Heart right ventricle (tissue), 16 donors: ENCODE measurements at regions not wholly inside any gene's neighbourhood (a gene's known extent, or its start where the extent isn't known, plus 50 kb on each side); places are given as distances from the start of the nearest gene placed in this dataset.

ENCODE experiments used
- ATAC-seq, 8 donors: fragments of 200-7000 bp; cut with Tn5 transposase; one replicate each; pipeline ENCODE4 v1.9.1; 2020; ENCODE audit warnings: mild to moderate bottlenecking in 8 of 8, moderate library complexity in 8 of 8, moderate number of reproducible peaks in 1 of 8
- DNase-seq, 2 donors: peaks; one replicate each; pipeline ENCODE4 v3.0.0-alpha.2; 2020
- H3K27ac ChIP-seq, 10 donors: fragments of 200-600 bp; sonication (generic) in 2 of 10; one replicate each; pipeline versions ENCODE4 v1.5.0 to v1.8.0; 2020 to 2022; ENCODE audit warnings: mild to moderate bottlenecking in 3 of 10
- H3K27me3 ChIP-seq, 7 donors: fragments of 200-600 bp; one replicate each; pipeline ENCODE4 v1.8.0; 2021 to 2022; ENCODE audit warnings: mild to moderate bottlenecking in 2 of 7
- H3K36me3 ChIP-seq, 9 donors: fragments of 200-600 bp; sonication (generic) in 1 of 9; one replicate each; pipeline versions ENCODE4 v1.5.0 to v1.8.0; 2020 to 2022; ENCODE audit warnings: mild to moderate bottlenecking in 2 of 9
- H3K4me1 ChIP-seq, 9 donors: fragments of 200-600 bp; sonication (generic) in 1 of 9; one replicate each; pipeline versions ENCODE4 v1.5.0 to v1.8.0; 2020 to 2022; ENCODE audit warnings: mild to moderate bottlenecking in 4 of 9
- H3K4me3 ChIP-seq, 10 donors: fragments of 200-600 bp; sonication (generic) in 2 of 10; one replicate each; pipeline versions ENCODE4 v1.5.0 to v1.8.0; 2020 to 2022; ENCODE audit warnings: mild to moderate bottlenecking in 7 of 10, moderate library complexity in 2 of 10
- H3K9me3 ChIP-seq, 11 donors: fragments of 200-600 bp in 10 of 11; sonication (generic) in 2 of 11; one replicate each; pipeline versions ENCODE4 v1.5.0 to v1.8.0; 2013 to 2022; ENCODE audit warnings: mild to moderate bottlenecking in 2 of 11, control low read depth in 1 of 11, moderate library complexity in 1 of 11
- CTCF ChIP-seq, 9 donors: fragments of 200-600 bp; sonication (generic) in 2 of 9; IDR thresholded peaks; one replicate each; pipeline versions ENCODE4 v1.5.0 to v1.8.0; 2021 to 2022; ENCODE audit warnings: antibody characterized with exemption in 9 of 9, mild to moderate bottlenecking in 5 of 9, moderate library complexity in 1 of 9
- WGBS, 2 donors: extraction: QIAGEN DNeasy Blood & Tissue Kit; methylation state at CpG; one replicate each; pipeline ENCODE4 v1.1.7; 2013; ENCODE audit warnings: inconsistent platforms in 1 of 2; 5-methylcytosine and 5-hydroxymethylcytosine counted together
- intact Hi-C, 10 donors: fragments of 100-400 bp; cut with DNase I; formaldehyde crosslinking; loops; one replicate each; pipeline versions ENCODE4 v1.11.1 to v1.14.2; 2022
- donor health status: Arrhythmogenic right ventricular cardiomyopathy.
- donor health status: ischemic (EF 13 %, LVEDD 7.1; RV severe dilation, severe dysfunction).
- donor health status: healthy with polysubstance abuse.
- donor health status: DM: no; HTN: yes; CAD: no.
- donor health status: DM: no; HTN: no; CAD: no.
- donor health status: ischemic (EF 25% LVEDD 6.9; RV normal size, moderate dysfunction).
- donor health status: ischemic (EF 25% LVEDD 5.7; RV mildly dilated, moderate dysfunction).
- donor health status: healthy.
- donor health status: DM: yes; HTN: yes; CAD: no.
- donor health status: Ischemic cardiomyopathy.
- donor health status: ischemic (EF 35%, LVEDD 5.7; RV mildly dilated, moderate dysfunction).
- donor health status: nonischemic (EF 11% LVEDD 7.7; RV severe dilation, severe dysfunction).
- donor health status: DM: yes; HTN: yes; CAD: no.
- donor health status: PGD.
- donor health status: ischemic (EF 29% LVEDD 5.4; RV normal size, mild dysfunction).
- donor health status: nonischemic (EF 23%, LVEDD 6.1; RV moderate dilation, normal function).

GRCh38 chr12:77160931-77161330 lies 95.6 kb upstream of the E2F7 start:
- no peaks in the 10 kb centered on the region for H3K27me3 ChIP-seq
- H3K36me3 ChIP-seq, result no peaks in the 10 kb centered on the region
- no peak for TF ChIP-seq CTCF (IDR thresholded peaks at IDR 0.05)
- H3K27ac ChIP-seq, result no peak overlapping the region
- no peak overlapping the region for H3K4me3 ChIP-seq
- DNase-seq (no peak), ATAC-seq (no peak)
- intact Hi-C loops, result no loop called here
- no peaks in the 10 kb centered on the region for H3K4me1 ChIP-seq
- no peaks in the 10 kb centered on the region for H3K9me3 ChIP-seq

- TF ChIP-seq CTCF (IDR thresholded peaks at IDR 0.05), result no peak
- ATAC-seq (no peak), DNase-seq (no peak)
- intact Hi-C loops, result loop anchor here in 9 of 10 donors (2.0 to 10.0 kb wide), 6 partner anchors 151 to 534 kb away; no protein-coding TSS in a partner anchor
- Histone ChIP-seq H3K27me3 (no peaks in the 10 kb centered on the region), H3K9me3 (peaks cover 0 to 8% (median 0%) of the 10 kb centered on the region in 11 donors), H3K36me3 (no peaks in the 10 kb centered on the region), H3K27ac (no peak overlapping the region), H3K4me3 (no peak overlapping the region), H3K4me1 (no peaks in the 10 kb centered on the region)
- WGBS, 2 donors, result 91 to 92% methylated on average over 3 of the region's 3 CpGs
Observed at GRCh38 chr12:77153706-77154105, 88.3 kb upstream of the E2F7 start.

GRCh38 chr12:77152623-77153193 lies 87.3 kb upstream of the E2F7 start:
- DNase-seq (no peak), ATAC-seq (peak in 2 of 8 donors; percentile 47 to 75)
- peak; percentile 27 to 73 (median 63) for TF ChIP-seq CTCF (IDR thresholded peaks at IDR 0.05)
- WGBS, 2 donors, result 4 to 10% methylated on average over 2 of the region's 2 CpGs
- intact Hi-C loops, result loop anchor here in 9 of 10 donors (2.0 to 10.0 kb wide), 6 partner anchors 152 to 535 kb away; no protein-coding TSS in a partner anchor
- H3K9me3 ChIP-seq, result peaks cover 0 to 8% (median 0%) of the 10 kb centered on the region in 11 donors
- no peaks in the 10 kb centered on the region for H3K36me3 ChIP-seq
- H3K4me1 ChIP-seq, result no peaks in the 10 kb centered on the region
- H3K4me3 ChIP-seq, result no peak overlapping the region
- H3K27ac ChIP-seq, result no peak overlapping the region
- H3K27me3 ChIP-seq, result no peaks in the 10 kb centered on the region

- Histone ChIP-seq H3K36me3 (no peaks in the 10 kb centered on the region), H3K27me3 (no peaks in the 10 kb centered on the region), H3K27ac (no peak overlapping the region), H3K9me3 (peaks cover 0 to 8% (median 0%) of the 10 kb centered on the region in 11 donors), H3K4me1 (no peaks in the 10 kb centered on the region), H3K4me3 (no peak overlapping the region)
- no peak for ATAC-seq
- 54 to 63% methylated on average over 4 of the region's 4 CpGs for WGBS, 2 donors
- intact Hi-C loops, result loop anchor here in 9 of 10 donors (2.0 to 10.0 kb wide), 5 partner anchors 154 to 536 kb away; no protein-coding TSS in a partner anchor
- no peak for TF ChIP-seq CTCF (IDR thresholded peaks at IDR 0.05)
- no peak for DNase-seq
Observed at GRCh38 chr12:77151030-77151429, 85.7 kb upstream of the E2F7 start.
